GOT3 (cell line): ENCODE measurements at regions not wholly inside any gene's neighbourhood (a gene's known extent, or its start where the extent isn't known, plus 50 kb on each side); places are given as distances from the start of the nearest gene placed in this dataset.

ENCODE experiments used
- DNase-seq: peaks from one replicate; lab custom pipeline; 2025; ENCODE audit warnings: mixed read lengths; lab: John Stamatoyannopoulos, UW

DNA sequence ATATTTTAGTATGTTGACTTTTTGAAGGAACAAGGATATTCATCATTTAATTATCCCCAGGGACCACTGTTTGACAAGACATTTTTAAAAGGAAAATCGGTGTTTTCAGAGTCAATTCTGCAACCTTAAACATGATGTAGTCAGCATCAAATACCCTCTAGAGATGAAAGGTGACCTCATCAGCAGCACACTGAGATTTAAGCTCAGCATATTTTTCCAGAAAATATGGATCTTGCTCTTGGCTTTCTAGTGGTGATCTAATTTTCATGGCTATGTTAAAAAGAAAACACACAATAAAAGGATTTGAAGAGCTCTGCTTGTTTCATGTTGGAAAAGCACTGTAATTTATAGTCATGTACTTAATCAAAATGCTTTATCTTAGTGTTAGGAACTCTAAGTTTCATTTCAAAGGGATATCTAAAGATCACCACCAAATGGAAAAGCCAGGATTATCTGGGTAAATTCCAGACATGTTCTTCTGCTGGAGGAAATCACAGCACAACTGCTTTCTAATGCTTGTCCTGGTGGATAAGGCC is 487.2 kb downstream of the ENC1 start:
- DNase-seq = no peak

DNA sequence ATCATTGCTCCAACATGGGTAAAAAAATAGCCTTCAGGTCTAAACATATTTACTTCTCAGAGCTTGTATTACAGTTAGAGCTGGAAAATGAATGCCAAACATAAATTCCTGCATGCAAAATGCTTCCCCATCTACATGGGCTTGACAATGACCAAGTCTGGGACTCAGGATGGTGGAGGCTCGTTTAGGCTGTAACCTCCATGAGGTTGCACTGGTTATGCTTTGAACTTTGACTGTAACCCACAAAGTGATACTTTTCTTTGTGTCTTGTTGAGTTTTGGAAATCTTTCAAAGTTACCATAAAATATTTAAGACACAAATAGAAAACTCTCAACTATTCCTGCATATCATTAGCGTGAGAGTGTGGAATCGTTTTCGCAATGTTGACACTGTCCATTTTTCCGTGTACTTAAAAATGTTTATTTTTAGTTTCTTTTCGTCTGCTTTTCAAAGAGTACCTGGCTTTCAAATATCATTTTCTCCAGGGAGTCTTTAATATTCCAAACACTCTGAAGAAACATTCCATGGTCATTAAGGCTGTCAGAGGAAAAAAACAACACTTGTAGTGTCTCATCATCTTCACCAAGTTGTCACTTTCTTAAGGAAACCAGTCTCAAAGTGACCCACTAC is 487.8 kb downstream of the ENC1 start:
- no peak for DNase-seq

DNA sequence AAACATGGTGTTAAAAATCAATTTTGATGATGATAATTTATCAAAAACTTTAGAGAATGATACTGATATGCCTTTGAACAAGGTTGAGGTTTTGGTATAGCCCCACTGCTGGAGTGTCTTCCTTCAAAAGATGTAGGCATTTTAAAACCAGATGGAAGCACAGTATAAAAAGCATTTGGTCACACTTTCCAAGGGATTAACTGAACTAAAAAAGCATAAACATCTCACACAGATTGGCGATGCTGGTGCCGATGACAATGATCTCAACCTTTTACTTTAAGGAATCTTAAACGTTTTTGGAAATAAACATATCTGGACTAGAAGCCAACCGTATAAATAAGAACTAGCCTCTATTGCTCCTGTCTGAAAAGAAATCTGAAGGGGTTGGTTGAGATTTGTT is 488.4 kb downstream of the ENC1 start:
- DNase-seq = no peak

DNA sequence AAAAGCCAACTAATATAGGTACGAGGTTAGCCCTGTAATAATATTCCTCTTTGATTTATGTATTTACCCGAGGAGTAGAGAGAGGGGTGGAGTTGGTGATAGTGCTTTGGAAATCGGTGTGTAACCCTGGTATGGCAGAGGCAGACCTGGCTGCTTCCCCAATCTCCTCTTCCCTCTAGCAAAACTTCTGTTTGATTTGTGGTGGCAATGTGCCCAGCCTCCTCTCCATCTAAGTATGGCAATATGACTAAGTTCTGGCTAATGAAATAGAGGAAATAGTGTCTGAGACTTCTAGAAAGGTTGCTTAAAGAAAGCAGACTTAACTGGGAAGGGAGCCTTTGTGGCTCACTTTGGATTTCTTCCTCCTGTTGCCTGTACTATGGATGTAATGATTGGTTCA is 491.1 kb downstream of the ENC1 start:
- DNase-seq = no peak

DNA sequence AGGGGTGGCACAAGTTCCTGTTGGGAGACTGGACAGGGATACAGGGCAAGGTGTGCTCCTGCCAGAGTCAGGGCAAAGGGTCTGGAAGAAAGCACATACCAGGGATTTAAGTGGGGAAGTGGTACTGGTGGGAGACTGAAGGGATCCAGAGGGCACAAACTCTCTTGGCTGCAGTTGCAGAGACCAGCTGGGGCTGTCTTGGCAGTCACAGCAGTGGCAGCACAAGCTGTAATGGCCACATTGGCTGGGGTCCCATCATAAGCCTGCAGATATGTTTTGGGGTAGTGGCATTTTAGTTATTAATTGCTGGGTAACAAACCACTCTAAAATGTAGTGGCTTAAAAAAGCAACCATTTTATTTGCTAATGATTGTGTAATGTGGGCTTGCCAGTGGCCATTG is 492.2 kb downstream of the ENC1 start:
- no peak for DNase-seq

DNA sequence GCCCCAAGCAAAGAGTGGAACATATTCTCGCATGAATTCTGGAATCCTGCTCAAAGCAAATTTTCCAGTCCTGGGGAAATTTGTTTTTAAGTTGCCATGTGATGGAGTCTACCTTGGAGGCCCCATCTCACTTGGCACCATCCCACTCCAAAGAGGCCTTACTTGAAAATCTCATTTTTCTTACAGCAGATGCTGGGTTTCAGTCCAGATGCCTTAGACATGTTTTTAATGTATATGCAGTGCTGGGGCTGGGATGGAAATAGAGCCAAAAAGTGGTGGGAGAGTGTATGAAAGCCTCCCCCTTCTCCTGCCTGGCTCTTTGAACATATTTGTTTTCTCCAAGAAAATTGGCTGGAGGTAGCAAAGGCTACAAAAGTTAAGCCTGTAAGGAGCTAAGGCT is 493.7 kb downstream of the ENC1 start:
- no peak for DNase-seq

DNA sequence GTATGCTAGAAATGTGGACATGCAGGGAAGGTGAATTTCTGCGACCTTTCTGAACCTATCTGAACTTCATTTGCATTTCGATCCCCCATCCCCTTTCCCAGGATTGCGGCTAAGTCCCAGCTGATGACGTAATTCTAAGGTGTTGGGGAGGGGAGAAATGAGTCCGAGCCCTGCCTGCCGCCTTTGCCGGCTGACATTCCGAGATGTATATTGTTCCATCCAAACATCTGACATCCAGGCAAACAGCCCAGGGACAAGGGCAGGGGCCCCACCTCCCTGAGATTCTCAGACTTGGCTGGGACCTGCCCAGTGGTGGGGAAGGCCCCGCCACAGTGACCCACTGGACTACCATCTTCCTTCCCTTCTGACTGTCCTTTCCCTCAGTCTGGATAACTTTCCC is 494.6 kb downstream of the ENC1 start:
- no peak for DNase-seq

DNA sequence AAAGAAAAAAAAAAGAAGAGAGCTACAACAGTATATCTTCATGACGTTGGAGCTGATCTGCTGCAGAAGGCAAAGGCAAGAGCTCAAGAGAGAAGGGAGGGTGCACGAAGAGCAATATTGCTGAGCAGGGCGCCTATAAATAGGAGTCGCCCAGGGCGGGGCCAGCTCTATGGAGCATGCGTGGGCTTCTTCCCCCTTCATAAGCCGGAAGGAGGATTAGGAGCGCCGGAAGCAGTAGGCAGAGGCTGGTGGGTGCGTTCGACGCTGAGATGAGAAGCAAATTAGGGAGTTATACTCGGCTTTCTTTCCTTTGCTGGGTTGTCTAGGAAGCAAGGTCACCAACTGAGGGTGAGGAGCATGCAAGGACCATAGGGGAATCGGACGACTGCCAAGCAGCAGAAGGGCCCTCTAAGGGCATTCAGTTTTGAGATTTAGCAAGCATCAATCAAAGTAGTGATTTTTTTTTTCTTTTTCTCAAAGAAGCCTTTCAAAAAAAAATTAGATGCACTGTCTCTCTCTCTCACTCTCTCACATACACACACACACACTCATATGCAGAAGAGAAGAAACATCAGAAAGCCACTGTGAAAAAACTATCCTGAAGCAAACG is 496.7 kb downstream of the ENC1 start:
- DNase-seq = no peak

DNA sequence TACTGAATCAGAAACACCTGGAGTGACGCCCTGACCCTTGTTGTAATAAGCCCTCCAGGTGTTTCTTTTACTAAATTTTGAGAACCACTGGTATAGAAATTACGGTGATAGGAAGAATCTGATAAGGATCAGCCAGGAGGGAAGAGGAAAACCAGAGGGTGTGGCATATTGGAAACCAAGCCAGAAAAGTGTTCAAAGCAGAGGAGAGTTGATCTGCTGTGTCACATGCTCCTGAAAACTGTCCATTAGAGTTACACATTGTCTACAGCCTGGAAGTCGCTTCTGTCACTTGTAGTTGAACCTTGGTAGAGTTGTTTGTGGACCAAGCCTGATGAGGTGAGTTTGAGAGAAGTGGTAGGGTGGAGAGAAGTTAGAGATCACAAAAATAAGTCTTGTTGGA is 497.4 kb downstream of the ENC1 start:
- no peak for DNase-seq

DNA sequence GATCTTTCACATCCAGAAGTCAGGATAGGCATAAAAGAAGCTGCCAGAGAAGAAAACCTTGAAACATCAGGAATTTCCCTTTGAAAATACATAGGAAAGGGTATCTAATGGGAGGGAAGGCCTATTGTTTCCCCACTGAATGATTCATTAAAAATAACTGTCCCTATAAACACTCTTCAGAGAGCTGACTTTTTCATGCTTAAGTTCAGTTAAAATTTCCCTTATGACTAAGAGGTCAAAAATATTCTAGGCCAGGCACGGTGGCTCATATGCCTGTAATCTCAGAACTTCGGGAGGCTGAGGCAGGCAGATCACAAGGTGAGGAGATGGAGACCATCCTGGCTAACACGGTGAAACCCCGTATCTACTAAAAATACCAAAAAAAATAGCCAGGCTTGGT is 499.5 kb downstream of the ENC1 start:
- no peak for DNase-seq

DNA sequence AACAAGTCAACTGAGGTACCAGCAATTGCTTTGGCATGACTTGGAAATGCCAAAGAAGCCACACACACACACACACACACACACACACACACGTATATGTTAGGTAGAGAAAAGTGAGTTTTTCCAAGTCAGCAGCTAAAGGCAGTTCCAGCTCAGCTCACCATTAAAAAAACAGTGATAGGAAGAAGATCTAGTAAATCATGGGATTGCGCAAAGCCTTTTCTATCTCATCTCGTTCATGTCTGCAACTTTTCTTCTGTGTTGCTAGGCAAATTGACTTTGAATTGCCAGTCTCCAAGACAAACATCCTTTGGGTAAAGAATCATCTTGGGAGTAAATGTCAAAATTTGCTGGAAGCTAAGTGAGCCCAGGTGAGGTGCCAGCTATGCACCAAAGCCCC is 500.1 kb downstream of the ENC1 start:
- no peak for DNase-seq

DNA sequence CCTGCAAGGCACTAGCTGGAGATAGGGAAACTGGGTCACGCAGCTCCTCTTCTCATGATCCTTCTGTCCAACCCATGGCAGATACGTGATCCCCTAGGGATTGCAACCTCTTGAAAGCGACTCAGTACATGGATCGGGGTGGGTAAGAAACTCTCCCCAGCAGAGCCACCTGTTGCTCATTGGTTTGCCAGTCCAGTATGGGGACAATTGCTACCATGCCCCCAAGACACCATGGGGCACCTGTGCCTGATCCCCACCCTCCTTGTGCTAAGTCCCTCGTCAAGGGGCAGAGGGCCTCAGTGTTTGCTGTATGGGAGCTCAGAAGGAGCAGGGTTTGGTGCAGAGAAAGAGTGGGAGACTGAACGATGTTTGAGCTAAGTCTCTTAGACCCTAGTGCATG is 500.9 kb downstream of the ENC1 start:
- no peak for DNase-seq

DNA sequence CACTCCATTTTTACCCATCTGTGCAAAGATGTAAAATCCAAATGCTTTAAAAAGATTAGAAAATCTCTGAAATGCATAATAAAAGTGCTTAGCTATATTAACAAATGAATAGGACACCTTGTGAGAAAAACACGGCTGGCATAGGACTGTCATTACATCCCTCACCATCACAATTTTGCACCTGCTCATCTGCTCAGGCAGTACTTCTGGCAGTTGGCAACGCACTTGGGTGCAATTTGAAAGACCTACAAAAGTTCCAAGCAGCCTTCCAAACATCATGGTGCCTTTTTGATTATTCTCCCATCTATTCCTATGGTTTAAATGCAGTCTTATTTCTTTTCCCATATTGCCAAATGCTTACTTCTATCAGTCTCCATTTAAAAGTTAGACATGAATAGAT is 501.8 kb downstream of the ENC1 start:
- no peak for DNase-seq

DNA sequence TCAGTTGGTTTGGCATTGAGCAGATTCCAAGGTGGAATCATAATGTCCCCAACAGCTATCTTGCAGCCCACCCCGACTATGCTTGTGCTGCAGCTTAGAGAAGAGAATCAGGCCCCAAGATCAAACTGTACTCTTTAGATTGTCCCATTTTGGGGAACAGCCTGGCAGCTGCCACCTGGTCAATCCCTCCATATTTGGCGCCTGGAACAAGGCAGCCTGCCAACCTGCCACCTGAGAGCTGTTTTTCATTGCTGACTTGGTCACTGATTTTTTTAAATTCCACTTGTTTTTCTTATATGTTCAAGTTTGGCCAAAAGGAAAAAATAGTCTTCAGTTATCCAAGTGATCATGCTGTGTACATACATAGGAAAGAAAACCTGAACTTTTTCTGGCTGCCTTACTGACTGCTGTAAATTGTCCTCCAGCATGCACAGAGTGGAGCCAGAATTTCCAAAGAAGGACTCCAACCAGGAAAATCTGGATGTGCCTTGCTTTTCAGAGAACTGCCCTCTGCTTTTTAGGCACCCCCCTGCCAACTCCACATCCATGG is 504.2 kb downstream of the ENC1 start:
- DNase-seq = no peak

DNA sequence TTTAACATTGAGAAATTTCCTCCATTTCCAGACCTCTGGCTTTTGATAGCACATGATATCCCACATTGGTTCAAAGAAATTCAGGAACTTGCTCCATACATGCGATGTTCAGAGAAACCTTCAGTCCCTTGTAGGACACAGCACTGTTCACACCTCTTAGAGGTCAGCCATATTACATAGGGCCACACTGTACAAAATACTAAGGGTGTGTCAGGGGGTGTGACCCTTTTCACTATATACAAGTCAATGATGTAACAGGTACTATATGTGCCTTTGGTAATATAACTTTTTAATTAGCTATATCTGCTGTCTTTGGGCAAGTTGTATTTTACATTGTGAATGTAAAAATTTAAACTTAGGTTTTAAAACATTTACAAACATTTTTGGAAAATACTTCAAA is 505.5 kb downstream of the ENC1 start:
- DNase-seq = no peak

DNA sequence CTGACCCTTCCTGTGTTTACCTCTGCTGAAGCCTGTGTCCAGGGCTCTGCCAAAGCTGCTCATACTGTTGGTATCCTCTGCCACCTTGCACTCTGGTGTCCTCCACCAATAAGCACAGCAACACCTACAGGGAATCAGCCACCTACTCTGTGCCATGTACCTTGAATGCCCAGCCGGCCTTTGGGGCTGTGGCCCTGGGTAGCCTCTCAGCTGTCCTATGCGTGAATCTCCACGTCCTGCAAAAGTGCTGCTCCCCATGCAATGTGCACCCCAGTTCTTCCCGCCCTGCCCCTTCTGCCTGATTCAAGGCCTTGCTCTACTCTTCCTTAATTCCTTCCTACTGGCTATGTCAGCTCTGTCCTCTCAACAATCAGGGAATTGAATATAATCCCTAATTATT is 506.5 kb downstream of the ARHGEF28 start:
- DNase-seq = no peak

DNA sequence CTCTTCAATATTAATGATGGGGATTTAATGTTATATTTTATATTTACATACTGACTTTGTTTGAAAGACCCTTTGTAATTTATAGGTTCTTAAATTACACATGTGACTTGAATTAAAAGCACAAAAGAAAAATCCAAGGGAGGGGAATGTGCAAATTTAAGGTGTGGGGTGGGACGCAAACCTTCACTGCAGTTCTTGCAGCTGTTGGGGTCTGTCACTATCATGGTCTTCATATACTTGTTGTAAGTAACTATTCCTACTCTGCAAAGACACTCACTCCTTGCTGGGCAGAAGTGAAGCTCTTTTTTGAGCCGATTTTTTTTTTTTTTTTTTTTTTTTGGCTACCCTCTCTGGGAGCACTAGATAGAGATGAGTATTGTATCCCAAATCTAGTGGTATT is 505.3 kb downstream of the ARHGEF28 start:
- no peak for DNase-seq

DNA sequence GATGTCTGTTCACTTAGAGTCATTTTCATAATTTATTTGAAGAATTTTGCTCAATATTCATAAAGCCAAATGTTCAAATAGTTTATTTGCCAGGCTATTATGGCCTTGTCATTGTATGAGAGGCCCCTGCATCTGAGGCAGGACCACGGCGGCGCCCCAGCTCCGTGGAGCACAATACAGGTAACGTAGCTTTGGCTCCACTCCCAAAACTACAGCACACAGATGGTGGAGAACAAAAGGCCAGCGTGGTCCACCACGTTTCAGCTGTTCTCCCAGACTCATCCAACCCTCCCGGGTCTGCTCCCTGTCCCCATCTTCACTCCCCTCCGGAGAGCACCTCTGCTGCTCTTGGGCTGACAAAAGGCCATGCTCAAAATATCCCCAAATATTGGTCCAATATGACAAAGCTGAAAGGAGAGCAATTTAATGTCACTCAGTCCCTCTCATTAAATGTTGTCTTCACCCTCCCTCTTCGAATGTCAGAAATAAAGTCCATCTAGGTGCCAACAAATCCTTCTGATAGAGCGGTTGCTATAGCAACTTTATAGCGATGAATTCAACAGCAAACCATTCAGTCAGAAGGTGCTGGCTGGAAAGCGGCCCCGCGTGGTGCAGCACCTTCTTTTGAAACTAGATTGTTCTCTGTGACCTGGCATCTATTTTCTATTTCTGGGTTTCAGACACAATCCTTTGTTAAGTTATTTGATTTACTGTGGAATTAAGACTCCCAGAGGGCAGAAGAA is 504.3 kb downstream of the ARHGEF28 start:
- no peak for DNase-seq

DNA sequence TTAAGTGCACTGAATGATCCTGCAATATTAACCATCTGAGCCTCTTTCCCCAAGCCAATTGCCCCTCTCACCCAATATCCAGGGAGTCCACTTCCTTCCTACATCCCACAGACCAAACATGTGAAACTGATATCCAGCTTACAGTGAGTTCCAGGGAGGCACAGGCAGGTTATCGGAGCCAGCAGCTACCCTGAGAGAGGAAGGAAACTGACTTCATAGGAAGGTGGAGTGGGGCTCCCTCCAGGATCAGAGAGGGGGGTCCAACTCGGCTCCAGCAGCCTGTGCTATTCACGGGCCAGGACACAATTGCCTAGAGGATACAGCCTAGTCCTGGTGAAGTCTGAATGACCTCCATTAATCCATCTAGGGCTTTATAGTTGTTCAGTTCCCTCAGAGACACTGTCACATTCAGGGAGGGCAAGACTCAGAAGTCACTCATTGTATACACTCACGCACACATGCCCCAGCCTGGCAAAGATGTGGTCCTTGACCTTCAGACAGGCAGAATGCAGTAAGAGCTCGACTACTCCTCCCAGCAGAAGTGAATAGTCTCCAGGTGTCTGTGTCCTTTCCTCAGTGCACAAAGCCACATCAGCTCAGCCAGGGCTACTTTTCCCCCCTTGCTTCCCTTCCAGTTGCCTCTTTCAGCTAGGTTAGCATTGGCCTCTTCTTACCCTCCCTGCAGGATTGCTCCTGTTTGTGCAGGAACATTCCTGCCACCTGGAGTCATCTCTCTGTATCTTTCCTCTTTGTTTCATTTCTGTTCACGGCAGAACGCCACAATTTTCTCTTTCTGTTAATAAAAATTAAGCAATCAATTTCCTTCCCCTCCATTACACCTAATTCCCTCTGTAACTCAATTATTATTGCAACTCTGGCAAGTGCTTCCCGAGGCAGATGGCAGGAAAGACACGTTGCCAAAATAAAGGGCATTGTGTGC is 501.7 kb downstream of the ARHGEF28 start:
- DNase-seq = no peak

DNA sequence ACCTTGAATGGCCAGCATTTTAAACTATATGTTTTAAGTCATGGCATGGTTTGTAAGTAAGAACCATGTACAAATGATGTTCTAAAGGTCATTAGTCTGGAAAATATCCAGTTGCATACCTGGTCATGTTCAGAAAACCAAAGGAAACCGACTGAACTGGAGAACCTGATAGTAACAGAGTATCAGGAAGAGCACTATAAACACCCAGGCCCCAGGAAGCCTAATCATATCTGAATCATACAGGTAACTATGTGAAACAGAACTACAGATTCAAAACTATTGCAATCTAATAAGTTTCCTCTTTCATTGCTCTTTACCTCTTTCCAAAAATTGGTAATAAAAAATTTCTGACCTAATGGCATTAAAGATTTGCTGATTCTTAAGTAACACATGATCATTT is 500.3 kb downstream of the ARHGEF28 start:
- DNase-seq = no peak

DNA sequence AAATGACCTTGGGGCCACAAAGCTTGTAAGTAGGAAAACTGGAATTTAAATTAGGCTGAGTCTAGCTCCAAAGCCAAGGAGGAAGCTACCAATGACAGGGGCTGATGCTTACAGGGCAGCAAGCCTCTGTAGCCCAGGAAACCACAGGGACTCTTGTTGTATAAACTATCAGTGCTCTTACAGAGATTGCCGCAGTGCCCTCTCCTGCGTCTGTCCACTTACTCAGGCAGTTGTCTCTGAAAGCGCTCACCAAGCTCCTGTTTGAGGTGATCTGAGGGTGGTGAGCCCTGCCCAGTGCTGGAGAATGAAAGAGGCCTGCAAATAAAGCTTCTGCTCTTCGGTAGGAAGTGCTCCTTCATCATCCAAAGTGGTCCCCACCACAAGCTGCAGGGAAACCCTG is 498.8 kb downstream of the ARHGEF28 start:
- no peak for DNase-seq

DNA sequence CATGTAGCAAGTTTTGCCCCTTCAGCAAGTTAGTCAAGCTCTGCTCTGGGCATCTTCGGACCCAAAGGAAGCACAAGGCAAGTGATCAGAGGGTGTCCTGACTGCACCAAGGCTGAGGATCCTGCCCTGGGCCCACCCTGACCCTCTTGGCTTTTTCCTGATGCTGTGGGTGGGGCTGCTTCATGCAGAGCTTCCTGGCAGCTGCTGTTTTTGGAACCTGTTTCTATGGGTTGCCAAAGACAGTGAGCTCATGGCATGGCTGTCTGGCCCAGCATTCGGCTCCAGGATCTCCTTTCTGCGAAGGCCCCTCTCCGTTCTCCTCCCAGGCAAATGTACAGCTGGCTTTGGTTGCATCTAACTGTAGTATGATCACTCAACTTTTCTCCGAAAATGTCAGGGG is 497.9 kb downstream of the ARHGEF28 start:
- DNase-seq = no peak
